ENCODE measurements at regions not wholly inside any gene's neighbourhood (a gene's known extent, or its start where the extent isn't known, plus 50 kb on each side); places are given as distances from the start of the nearest gene placed in this dataset.
A peak's percentile ranks its signal among the peaks of the same experiment; 100 is the strongest.

DNA sequence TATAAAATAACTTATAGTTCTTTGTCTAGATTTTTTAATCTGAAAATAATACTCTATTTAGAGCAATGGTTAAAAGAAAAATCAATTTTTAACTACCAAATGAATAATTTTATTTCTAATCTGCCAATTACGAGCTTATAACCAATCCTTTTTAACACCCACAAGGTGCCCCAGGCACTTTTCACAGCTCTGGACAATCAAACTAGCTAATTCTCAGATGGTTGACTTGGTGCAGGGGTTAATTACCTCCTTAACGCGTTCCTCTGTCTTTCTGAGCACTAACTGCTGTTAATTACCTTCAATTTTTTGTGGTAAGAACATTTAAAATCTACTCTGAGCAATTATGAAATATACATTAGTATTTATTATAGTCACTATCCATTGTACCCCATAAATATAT lies 109.6 kb upstream of the PJA2 start:
- H3K27ac ChIP-seq (ENCODE audit: low read depth in 2 of 2, low read length in 2 of 2): no peak overlapping the region
- H3K4me3 ChIP-seq (ENCODE audit: low read length in 2 of 2): no peak overlapping the region
- no peaks in the 10 kb centered on the region for H3K27me3 ChIP-seq (ENCODE audit: control insufficient read depth in 2 of 2, insufficient read depth in 2 of 2, low read length in 2 of 2)
- H3K4me1 ChIP-seq (ENCODE audit: control insufficient read depth in 2 of 2, insufficient read depth in 2 of 2, low read length in 2 of 2): no peaks in the 10 kb centered on the region
- H3K36me3 ChIP-seq (ENCODE audit: control insufficient read depth in 2 of 2, insufficient read depth in 2 of 2, low read length in 2 of 2): no peaks in the 10 kb centered on the region
- peaks cover 0 to 2% of the 10 kb centered on the region in 2 donors for H3K9me3 ChIP-seq (ENCODE audit: control insufficient read depth in 2 of 2, low read length in 2 of 2)
- H3K9ac ChIP-seq (ENCODE audit: low read depth in 1 of 2, low read length in 2 of 2): no peak overlapping the region

GRCh38 chr5:109516390-109516789 lies 106.6 kb upstream of the PJA2 start:
- Histone ChIP-seq H3K9ac (ENCODE audit: low read depth in 1 of 2, low read length in 2 of 2) (no peak overlapping the region), H3K27me3 (ENCODE audit: control insufficient read depth in 2 of 2, insufficient read depth in 2 of 2, low read length in 2 of 2) (no peaks in the 10 kb centered on the region), H3K4me1 (ENCODE audit: control insufficient read depth in 2 of 2, insufficient read depth in 2 of 2, low read length in 2 of 2) (no peaks in the 10 kb centered on the region)

DNA sequence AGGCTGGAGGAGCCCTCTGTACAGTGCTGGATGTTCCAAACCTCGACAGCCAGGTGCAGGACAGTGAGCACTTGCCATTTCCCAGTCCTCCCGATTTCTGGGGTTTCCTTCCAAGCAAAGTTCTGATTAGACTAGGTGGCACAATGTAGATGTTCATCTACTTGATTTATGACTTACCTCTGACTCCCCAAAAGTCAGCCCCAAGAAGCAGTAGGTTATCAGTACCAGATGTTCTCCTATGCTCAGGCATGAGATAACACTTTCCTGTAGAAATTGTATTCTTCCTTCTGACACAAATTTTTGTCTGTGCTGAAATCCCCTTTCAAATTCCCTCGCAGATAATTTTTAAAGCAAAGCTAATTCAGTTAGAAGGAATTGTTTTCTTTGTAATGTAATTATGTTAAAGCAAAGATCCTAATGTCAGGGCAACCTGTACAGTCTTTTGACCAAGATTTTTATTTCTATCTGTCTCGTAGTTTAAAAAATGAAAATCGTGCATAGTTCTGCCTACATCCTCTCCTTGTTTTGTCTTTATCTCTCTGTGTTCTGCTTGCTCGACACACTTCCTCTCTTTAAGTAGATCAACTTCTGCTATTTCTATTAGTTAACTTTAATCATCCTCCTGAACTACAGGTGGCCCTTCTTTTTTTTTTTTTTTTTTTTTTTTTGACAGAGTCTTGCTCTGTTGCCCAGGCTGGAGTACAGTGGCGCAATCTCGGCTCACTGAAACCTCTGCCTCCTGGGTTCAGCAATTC lies 102.4 kb upstream of the PJA2 start:
- no peaks in the 10 kb centered on the region for H3K27me3 ChIP-seq (ENCODE audit: control insufficient read depth in 2 of 2, insufficient read depth in 2 of 2, low read length in 2 of 2)
- H3K4me3 ChIP-seq (ENCODE audit: low read length in 2 of 2): no peak overlapping the region
- no peaks in the 10 kb centered on the region for H3K36me3 ChIP-seq (ENCODE audit: control insufficient read depth in 2 of 2, insufficient read depth in 2 of 2, low read length in 2 of 2)
- H3K27ac ChIP-seq (ENCODE audit: low read depth in 2 of 2, low read length in 2 of 2): no peak overlapping the region
- no peaks in the 10 kb centered on the region for H3K4me1 ChIP-seq (ENCODE audit: control insufficient read depth in 2 of 2, insufficient read depth in 2 of 2, low read length in 2 of 2)
- H3K9ac ChIP-seq (ENCODE audit: low read depth in 1 of 2, low read length in 2 of 2): no peak overlapping the region
- H3K9me3 ChIP-seq (ENCODE audit: control insufficient read depth in 2 of 2, low read length in 2 of 2): no peaks in the 10 kb centered on the region

More at GRCh38 chr5:109516390-109516789, 106.6 kb upstream of the PJA2 start:
- Histone ChIP-seq H3K27ac (ENCODE audit: low read depth in 2 of 2, low read length in 2 of 2) (no peak overlapping the region), H3K4me3 (ENCODE audit: low read length in 2 of 2) (no peak overlapping the region), H3K36me3 (ENCODE audit: control insufficient read depth in 2 of 2, insufficient read depth in 2 of 2, low read length in 2 of 2) (no peaks in the 10 kb centered on the region), H3K9me3 (ENCODE audit: control insufficient read depth in 2 of 2, low read length in 2 of 2) (peaks cover 0 to 2% of the 10 kb centered on the region in 2 donors)

GRCh38 chr5:109506556-109506955 lies 96.8 kb upstream of the PJA2 start:
- Histone ChIP-seq H3K9me3 (ENCODE audit: control insufficient read depth in 2 of 2, low read length in 2 of 2) (no peaks in the 10 kb centered on the region), H3K27me3 (ENCODE audit: control insufficient read depth in 2 of 2, insufficient read depth in 2 of 2, low read length in 2 of 2) (no peaks in the 10 kb centered on the region), H3K4me3 (ENCODE audit: low read length in 2 of 2) (no peak overlapping the region), H3K36me3 (ENCODE audit: control insufficient read depth in 2 of 2, insufficient read depth in 2 of 2, low read length in 2 of 2) (no peaks in the 10 kb centered on the region), H3K9ac (ENCODE audit: low read depth in 1 of 2, low read length in 2 of 2) (no peak overlapping the region), H3K4me1 (ENCODE audit: control insufficient read depth in 2 of 2, insufficient read depth in 2 of 2, low read length in 2 of 2) (no peaks in the 10 kb centered on the region), H3K27ac (ENCODE audit: low read depth in 2 of 2, low read length in 2 of 2) (no peak overlapping the region)

DNA sequence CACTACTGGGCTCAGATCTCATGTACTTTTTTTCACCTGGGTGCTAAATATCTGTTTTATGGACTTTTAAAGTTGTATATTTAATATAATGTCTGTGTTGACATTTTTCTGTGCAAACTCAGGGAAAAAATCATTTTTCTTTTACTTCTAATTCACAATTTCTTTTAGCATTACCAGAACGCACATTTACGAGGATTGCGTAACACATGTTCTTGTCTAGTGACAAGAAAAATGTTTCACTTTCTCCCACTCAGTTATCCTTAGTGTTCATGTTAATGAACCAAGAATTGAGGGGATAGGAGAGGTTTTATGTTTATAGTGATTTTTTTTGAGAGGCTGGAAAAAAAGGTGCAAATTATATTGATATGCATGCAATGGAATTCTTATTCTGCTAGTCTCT lies 86.3 kb upstream of the PJA2 start:
- no peak overlapping the region for H3K4me3 ChIP-seq (ENCODE audit: low read length in 2 of 2)
- H3K27ac ChIP-seq (ENCODE audit: low read depth in 2 of 2, low read length in 2 of 2): no peak overlapping the region
- H3K9me3 ChIP-seq (ENCODE audit: control insufficient read depth in 2 of 2, low read length in 2 of 2): no peaks in the 10 kb centered on the region
- no peak overlapping the region for H3K9ac ChIP-seq (ENCODE audit: low read depth in 1 of 2, low read length in 2 of 2)
- no peaks in the 10 kb centered on the region for H3K4me1 ChIP-seq (ENCODE audit: control insufficient read depth in 2 of 2, insufficient read depth in 2 of 2, low read length in 2 of 2)
- no peaks in the 10 kb centered on the region for H3K36me3 ChIP-seq (ENCODE audit: control insufficient read depth in 2 of 2, insufficient read depth in 2 of 2, low read length in 2 of 2)
- H3K27me3 ChIP-seq (ENCODE audit: control insufficient read depth in 2 of 2, insufficient read depth in 2 of 2, low read length in 2 of 2): no peaks in the 10 kb centered on the region

- H3K27me3 ChIP-seq (ENCODE audit: control insufficient read depth in 2 of 2, insufficient read depth in 2 of 2, low read length in 2 of 2): no peaks in the 10 kb centered on the region
- no peaks in the 10 kb centered on the region for H3K9me3 ChIP-seq (ENCODE audit: control insufficient read depth in 2 of 2, low read length in 2 of 2)
- peaks cover 9 to 22% of the 10 kb centered on the region in 2 donors for H3K4me1 ChIP-seq (ENCODE audit: control insufficient read depth in 2 of 2, insufficient read depth in 2 of 2, low read length in 2 of 2)
- no peak overlapping the region for H3K27ac ChIP-seq (ENCODE audit: low read depth in 2 of 2, low read length in 2 of 2)
- no peaks in the 10 kb centered on the region for H3K36me3 ChIP-seq (ENCODE audit: control insufficient read depth in 2 of 2, insufficient read depth in 2 of 2, low read length in 2 of 2)
- no peak overlapping the region for H3K4me3 ChIP-seq (ENCODE audit: low read length in 2 of 2)
- no peak overlapping the region for H3K9ac ChIP-seq (ENCODE audit: low read depth in 1 of 2, low read length in 2 of 2)
These were observed 78.1 kb upstream of the PJA2 start for GRCh38 chr5:109487753-109488420.

DNA sequence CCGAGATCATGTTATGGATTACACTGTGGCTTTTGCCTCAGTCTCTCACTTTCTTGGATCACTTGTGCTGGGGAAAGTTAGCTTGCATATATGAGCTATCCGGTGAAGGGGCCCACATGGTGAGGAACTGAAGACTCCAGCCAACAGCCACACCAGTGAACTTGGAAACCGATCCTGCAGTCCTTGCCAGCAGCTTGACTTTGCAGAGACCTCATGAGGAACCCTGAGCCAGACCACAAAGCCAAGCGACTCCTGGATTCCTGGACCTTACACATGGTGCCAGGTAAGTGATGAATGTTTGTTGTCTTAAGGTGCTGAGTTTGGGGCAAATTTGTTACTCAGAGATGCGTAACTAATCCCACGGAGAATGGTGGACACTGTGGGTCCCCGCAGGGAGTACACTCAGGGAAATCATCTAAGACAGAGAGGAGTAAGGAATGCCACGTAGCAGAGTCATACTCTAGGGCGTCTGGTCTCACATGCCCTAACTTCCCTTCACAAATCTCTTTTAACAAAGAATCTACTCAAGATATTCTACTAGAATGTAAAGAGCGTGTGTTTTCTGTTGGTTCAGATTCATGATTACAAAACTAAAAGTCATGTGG lies 76.5 kb upstream of the PJA2 start:
- H3K9ac ChIP-seq (ENCODE audit: low read depth in 1 of 2, low read length in 2 of 2): no peak overlapping the region
- no peaks in the 10 kb centered on the region for H3K27me3 ChIP-seq (ENCODE audit: control insufficient read depth in 2 of 2, insufficient read depth in 2 of 2, low read length in 2 of 2)
- peaks cover 9 to 22% of the 10 kb centered on the region in 2 donors for H3K4me1 ChIP-seq (ENCODE audit: control insufficient read depth in 2 of 2, insufficient read depth in 2 of 2, low read length in 2 of 2)
- H3K27ac ChIP-seq (ENCODE audit: low read depth in 2 of 2, low read length in 2 of 2): no peak overlapping the region
- H3K4me3 ChIP-seq (ENCODE audit: low read length in 2 of 2): no peak overlapping the region
- no peaks in the 10 kb centered on the region for H3K36me3 ChIP-seq (ENCODE audit: control insufficient read depth in 2 of 2, insufficient read depth in 2 of 2, low read length in 2 of 2)
- H3K9me3 ChIP-seq (ENCODE audit: control insufficient read depth in 2 of 2, low read length in 2 of 2): no peaks in the 10 kb centered on the region

- Histone ChIP-seq H3K4me3 (ENCODE audit: low read length in 2 of 2) (peak overlapping the region; percentile 40 to 55), H3K36me3 (ENCODE audit: control insufficient read depth in 2 of 2, insufficient read depth in 2 of 2, low read length in 2 of 2) (no peaks in the 10 kb centered on the region), H3K4me1 (ENCODE audit: control insufficient read depth in 2 of 2, insufficient read depth in 2 of 2, low read length in 2 of 2) (peaks cover 9 to 22% of the 10 kb centered on the region in 2 donors), H3K27me3 (ENCODE audit: control insufficient read depth in 2 of 2, insufficient read depth in 2 of 2, low read length in 2 of 2) (no peaks in the 10 kb centered on the region), H3K9ac (ENCODE audit: low read depth in 1 of 2, low read length in 2 of 2) (no peak overlapping the region), H3K27ac (ENCODE audit: low read depth in 2 of 2, low read length in 2 of 2) (peak overlapping the region in 1 of 2 donors; percentile 12), H3K9me3 (ENCODE audit: control insufficient read depth in 2 of 2, low read length in 2 of 2) (no peaks in the 10 kb centered on the region)
These were observed 75.3 kb upstream of the PJA2 start for GRCh38 chr5:109485030-109485429.

GRCh38 chr5:109484597-109484996 lies 74.8 kb upstream of the PJA2 start:
- Histone ChIP-seq H3K9ac (ENCODE audit: low read depth in 1 of 2, low read length in 2 of 2) (no peak overlapping the region), H3K36me3 (ENCODE audit: control insufficient read depth in 2 of 2, insufficient read depth in 2 of 2, low read length in 2 of 2) (no peaks in the 10 kb centered on the region), H3K4me3 (ENCODE audit: low read length in 2 of 2) (peak overlapping the region; percentile 40 to 55), H3K27me3 (ENCODE audit: control insufficient read depth in 2 of 2, insufficient read depth in 2 of 2, low read length in 2 of 2) (no peaks in the 10 kb centered on the region), H3K9me3 (ENCODE audit: control insufficient read depth in 2 of 2, low read length in 2 of 2) (no peaks in the 10 kb centered on the region), H3K4me1 (ENCODE audit: control insufficient read depth in 2 of 2, insufficient read depth in 2 of 2, low read length in 2 of 2) (peaks cover 9 to 22% of the 10 kb centered on the region in 2 donors), H3K27ac (ENCODE audit: low read depth in 2 of 2, low read length in 2 of 2) (peak overlapping the region in 1 of 2 donors; percentile 33)

DNA sequence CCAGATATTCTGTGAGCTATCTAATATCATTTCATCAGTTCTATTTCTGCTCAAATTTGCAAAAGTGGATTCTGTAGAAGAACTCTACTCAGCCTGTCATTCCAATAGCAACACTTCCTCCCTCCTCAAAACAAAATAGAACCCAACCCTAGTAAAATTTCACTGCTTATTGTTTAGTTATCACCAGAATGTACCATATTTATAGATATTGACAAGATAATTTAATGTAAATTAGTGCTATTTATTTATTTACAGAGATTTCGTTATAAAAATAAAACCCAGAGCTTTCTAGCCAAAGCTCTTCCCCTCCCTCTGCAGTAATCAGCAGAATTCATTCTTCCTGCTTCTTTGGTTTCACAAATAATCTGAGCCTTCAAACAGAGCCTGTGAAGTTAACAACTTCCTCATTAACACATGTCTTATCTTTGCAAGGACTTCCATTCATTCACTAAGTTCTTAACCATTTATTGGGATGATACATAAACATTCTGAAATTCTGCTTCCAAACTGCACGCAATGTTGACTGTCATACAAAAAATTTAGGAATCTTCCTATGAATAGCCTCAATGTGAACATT lies 73.7 kb upstream of the PJA2 start:
- H3K36me3 ChIP-seq (ENCODE audit: control insufficient read depth in 2 of 2, insufficient read depth in 2 of 2, low read length in 2 of 2): no peaks in the 10 kb centered on the region
- peaks cover 9 to 22% of the 10 kb centered on the region in 2 donors for H3K4me1 ChIP-seq (ENCODE audit: control insufficient read depth in 2 of 2, insufficient read depth in 2 of 2, low read length in 2 of 2)
- H3K9ac ChIP-seq (ENCODE audit: low read depth in 1 of 2, low read length in 2 of 2): no peak overlapping the region
- no peaks in the 10 kb centered on the region for H3K27me3 ChIP-seq (ENCODE audit: control insufficient read depth in 2 of 2, insufficient read depth in 2 of 2, low read length in 2 of 2)
- H3K4me3 ChIP-seq (ENCODE audit: low read length in 2 of 2): no peak overlapping the region
- no peaks in the 10 kb centered on the region for H3K9me3 ChIP-seq (ENCODE audit: control insufficient read depth in 2 of 2, low read length in 2 of 2)
- no peak overlapping the region for H3K27ac ChIP-seq (ENCODE audit: low read depth in 2 of 2, low read length in 2 of 2)
